ENCODE measurements at regions not wholly inside any gene's neighbourhood (a gene's known extent, or its start where the extent isn't known, plus 50 kb on each side); places are given as distances from the start of the nearest gene placed in this dataset.

- TF ChIP-seq SKIL (IDR thresholded peaks at IDR 0.05; ENCODE audit: low read depth, poor library complexity, severe bottlenecking) = peak; percentile 77
- no peak for TF ChIP-seq IRF3 (IDR thresholded peaks at IDR 0.05)
- TF ChIP-seq IKZF2 (IDR thresholded peaks at IDR 0.05) = peak; percentile 76 to 79; a peak in 3 of 4 replicates
- no peak for TF ChIP-seq SMARCA5 (IDR thresholded peaks at IDR 0.05)
- TF ChIP-seq MLLT1 (IDR thresholded peaks at IDR 0.05) = no peak
- peak; percentile 14; the same call in 1 of the 2 replicates for TF ChIP-seq YY1 (IDR thresholded peaks at IDR 0.05; ENCODE audit: low read depth, low read length)
- TF ChIP-seq POLR2AphosphoS5 (IDR thresholded peaks at IDR 0.05; ENCODE audit: low read length) = no peak
- TF ChIP-seq SIN3A (IDR thresholded peaks at IDR 0.05; ENCODE audit: low read depth, low read length) = no peak
Measured at GRCh38 chr1:83508485-83509151, 490.3 kb downstream of the TTLL7 start (continued).

GRCh38 chr1:83505148-83505547 is 493.8 kb downstream of the TTLL7 start:
- H3K36me3 ChIP-seq (ENCODE audit: control insufficient read depth in 2 of 2, insufficient read depth in 2 of 2, low read length in 1 of 2) = no peaks in the 10 kb centered on the region
- ATAC-seq (no peak), FAIRE-seq (no peak), DNase-seq (ENCODE audit: low read depth, low spot score) (no peak)
- TF ChIP-seq NFIC (IDR thresholded peaks at IDR 0.05; ENCODE audit: low read depth, low read length) = peak; percentile 25; the same call in 1 of the 2 replicates
- peak; percentile 52; the same call in 1 of the 2 replicates for TF ChIP-seq SPI1 (IDR thresholded peaks at IDR 0.05; ENCODE audit: borderline replicate concordance, insufficient read depth, low read depth, low read length)
- TF ChIP-seq RUNX3 (IDR thresholded peaks at IDR 0.05; ENCODE audit: low read length) = peak; percentile 72
- TF ChIP-seq ZBTB40 (IDR thresholded peaks at IDR 0.05; ENCODE audit: borderline replicate concordance) = no peak
- no peak overlapping the region for H3K4me2 ChIP-seq (ENCODE audit: control insufficient read depth, insufficient read depth)
- intact Hi-C loops (cut with micrococcal nuclease; ENCODE audit: unreplicated experiment) = no loop called here
- no peak overlapping the region for H2AFZ ChIP-seq (ENCODE audit: control insufficient read depth, low read depth, low read length)
- no peaks in the 10 kb centered on the region for H3K27me3 ChIP-seq (replicated peaks in 1 of 2; ENCODE audit: control insufficient read depth in 2 of 2, insufficient read depth in 2 of 2, low read length in 1 of 2)
- CTCF ChIA-PET = interaction anchor here (1.5 kb wide), 1 partner anchor 16 kb away, joined by 3 read pairs; no protein-coding TSS in a partner anchor
- H3K4me3 ChIP-seq = no peak overlapping the region
- RAD21 ChIA-PET (ENCODE audit: unreplicated experiment) = no interaction called here
- no peaks in the 10 kb centered on the region for H4K20me1 ChIP-seq (ENCODE audit: control insufficient read depth, insufficient read depth)
- no peak overlapping the region for H3K27ac ChIP-seq (ENCODE audit: control insufficient read depth, insufficient read depth)
- SMC1A ChIA-PET (ENCODE audit: uncharacterized antibody, unreplicated experiment) = no interaction called here
- POLR2A ChIA-PET = no interaction called here
- no TSS peak for BruUV-seq (replicated peaks)
- in situ Hi-C loops (cut with MboI) = no loop called here
- H3K9ac ChIP-seq (ENCODE audit: control insufficient read depth, insufficient read depth, low read length) = no peak overlapping the region
- WGBS (ENCODE audit: insufficient coverage, insufficient replicate concordance, low lambda C conversion rate, missing lambda C conversion rate) = 100% methylated on average over 1 of the region's 1 CpG
- no peaks in the 10 kb centered on the region; the same call in 1 of the 3 replicates for H3K9me3 ChIP-seq (replicated peaks; ENCODE audit: control insufficient read depth, insufficient read depth, low read length)
- peaks cover 40% of the 10 kb centered on the region for H3K4me1 ChIP-seq (ENCODE audit: control insufficient read depth, insufficient read depth, low read length)
- H3K79me2 ChIP-seq (ENCODE audit: control insufficient read depth, insufficient read depth, low read length) = no peaks in the 10 kb centered on the region
